RPMI8226 (cell line): ENCODE measurements at regions not wholly inside any gene's neighbourhood (a gene's known extent, or its start where the extent isn't known, plus 50 kb on each side); places are given as distances from the start of the nearest gene placed in this dataset.
"Not testable (repeated sequence)": the region's sequence is repeated elsewhere in the genome, so short reads cannot be mapped to it uniquely, and the experiment has no call there.

Experiments used
- DNase-seq: peaks from one replicate; pipeline ENCODE4 v3.0.0-alpha.2; 2015

DNA sequence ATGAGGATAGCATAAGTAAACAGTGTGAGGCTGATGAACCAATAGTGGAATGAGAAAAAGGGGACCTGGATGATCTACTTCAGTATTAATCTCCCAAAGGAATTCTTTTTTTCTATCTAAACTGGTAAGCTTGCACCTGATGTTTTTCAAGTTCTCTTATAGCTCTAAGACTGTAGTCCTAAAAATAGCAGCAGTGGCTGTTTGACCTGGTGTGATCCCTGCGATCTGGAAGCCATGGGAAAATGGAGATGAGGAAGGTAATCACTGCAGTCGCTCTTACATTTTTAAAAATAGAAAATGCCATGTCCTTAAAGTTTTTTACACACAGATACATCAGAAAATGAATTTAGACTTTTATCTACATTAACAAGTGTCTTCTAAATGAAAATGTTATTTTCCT, 926.4 kb upstream of the SLC35B3 start:
- DNase-seq, result peak; percentile 29

- no peak for DNase-seq
These were observed 925.5 kb upstream of the SLC35B3 start for GRCh38 chr6:9360881-9361280.

DNA sequence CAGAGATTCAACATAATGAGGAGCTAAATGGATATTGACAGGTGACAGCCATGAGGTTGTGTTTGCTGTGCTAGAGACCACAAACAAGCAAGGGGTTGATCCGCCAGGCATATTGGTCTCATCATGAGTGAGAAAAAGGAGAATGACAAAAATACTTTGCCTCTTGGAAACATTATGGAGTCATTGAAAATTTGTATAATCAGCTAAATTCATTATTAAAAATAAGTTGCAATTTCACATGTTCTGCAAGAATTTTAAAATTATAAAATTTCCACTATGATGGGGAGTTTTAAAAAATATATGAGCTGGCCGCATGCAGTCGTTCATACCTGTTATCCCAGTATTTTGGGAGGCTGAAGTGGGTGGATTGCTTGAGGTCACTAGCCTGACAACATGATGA, 912.3 kb upstream of the SLC35B3 start:
- DNase-seq, result no peak

DNA sequence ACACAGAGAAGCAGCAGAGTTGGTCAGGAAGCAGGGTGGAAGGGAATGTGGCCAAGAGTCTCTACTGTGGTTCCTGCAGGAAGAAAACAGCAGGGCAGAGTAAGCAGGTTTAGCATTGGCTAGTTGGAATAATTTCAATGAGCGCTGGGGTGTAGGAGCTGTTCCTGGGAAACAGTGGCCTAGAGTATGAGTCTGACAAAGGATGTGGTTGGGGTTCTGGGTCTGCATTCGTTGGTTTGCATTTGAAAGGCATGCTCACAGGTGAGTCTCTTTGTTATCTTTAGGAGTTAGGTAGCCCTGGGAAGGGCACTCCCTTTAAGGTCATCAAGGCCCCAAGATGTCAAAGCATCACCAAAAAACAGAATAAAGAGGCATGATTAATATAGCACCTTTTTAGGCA, 911.6 kb upstream of the SLC35B3 start:
- no peak for DNase-seq

- DNase-seq, result no peak
These were observed 900.1 kb upstream of the SLC35B3 start for GRCh38 chr6:9335431-9335830.

GRCh38 chr6:9334979-9335378, 899.6 kb upstream of the SLC35B3 start:
- no peak for DNase-seq

- DNase-seq, result peak; percentile 65
These were observed 897.0 kb upstream of the SLC35B3 start for GRCh38 chr6:9332241-9332780.

- DNase-seq, result no peak
These were observed 881.5 kb upstream of the SLC35B3 start for GRCh38 chr6:9316831-9317230.

DNA sequence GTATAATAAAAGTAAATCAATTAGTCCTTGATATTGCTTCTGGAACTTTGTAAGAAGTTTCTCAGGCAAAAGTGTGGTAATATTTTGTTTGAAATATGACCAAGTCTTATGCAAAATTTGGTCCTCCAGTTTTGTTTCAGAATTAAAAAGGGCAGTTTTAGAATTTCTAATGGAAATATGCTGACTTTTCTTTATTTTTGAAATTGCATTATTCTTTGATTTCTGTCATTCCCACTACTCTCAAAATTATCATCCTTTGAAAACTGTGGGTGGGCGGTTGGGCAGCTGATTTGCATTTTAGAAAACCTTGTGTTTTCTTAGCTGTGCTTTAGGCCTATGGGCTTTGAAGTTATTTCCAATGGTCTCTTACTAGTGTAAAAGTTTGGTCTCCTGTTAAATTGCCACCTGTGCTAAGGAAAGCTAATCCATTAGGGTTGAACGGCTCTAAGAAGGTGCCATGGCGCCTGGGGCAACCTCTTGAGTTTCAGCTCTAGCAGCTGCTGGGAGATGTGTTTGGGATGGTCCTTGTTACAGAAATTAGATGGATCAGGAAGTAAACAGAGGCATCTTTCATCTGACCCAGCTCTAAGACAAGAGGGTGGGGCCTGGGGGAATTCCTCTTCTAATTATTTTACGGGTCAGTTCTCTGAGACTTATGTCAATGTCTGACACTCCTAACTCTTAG, 880.8 kb upstream of the SLC35B3 start:
- DNase-seq, result no peak

GRCh38 chr6:9308284-9308683, 872.9 kb upstream of the SLC35B3 start:
- no peak for DNase-seq

- DNase-seq, result no peak
These were observed 872.4 kb upstream of the SLC35B3 start for GRCh38 chr6:9307786-9308185.

GRCh38 chr6:9307187-9307586, 871.8 kb upstream of the SLC35B3 start:
- no peak for DNase-seq

DNA sequence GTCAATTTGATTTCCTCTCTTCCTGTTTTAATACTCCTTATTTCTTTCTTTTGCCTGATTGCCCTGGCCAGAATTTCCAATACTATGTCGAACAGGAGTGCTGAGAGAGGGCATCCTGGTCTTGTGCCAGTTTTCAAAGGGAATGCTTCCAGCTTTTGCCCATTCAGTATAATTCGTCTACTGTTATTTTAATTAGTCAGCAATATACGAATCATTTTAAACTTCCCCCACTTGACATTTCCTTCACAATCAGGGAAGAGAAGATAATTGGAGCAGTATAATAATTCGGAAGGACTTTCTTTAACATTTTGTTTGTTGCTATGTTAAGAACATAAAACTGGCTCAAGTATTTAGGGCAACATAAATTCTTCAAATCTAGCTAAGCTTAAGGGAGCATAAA, 860.3 kb upstream of the SLC35B3 start:
- no peak for DNase-seq

DNA sequence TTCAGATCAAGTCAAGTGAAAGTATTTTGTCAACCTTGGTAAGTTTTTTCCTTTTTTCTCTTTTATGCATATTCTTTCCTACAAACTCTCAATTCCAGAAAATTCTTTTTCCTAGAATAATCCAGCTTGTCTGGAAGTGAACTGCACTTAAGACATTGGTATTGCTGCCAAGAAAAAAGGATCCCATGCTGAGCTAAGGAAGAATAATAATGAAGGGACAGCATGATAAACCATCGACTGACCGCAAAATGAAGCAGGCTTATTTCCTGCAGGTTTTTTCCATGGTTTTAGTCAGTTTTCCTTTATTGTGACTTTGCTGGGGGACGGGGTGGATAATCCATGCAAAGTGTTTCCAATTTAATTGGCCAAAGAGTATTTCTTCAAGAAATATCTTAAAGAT, 857.6 kb upstream of the SLC35B3 start:
- DNase-seq, result no peak

DNA sequence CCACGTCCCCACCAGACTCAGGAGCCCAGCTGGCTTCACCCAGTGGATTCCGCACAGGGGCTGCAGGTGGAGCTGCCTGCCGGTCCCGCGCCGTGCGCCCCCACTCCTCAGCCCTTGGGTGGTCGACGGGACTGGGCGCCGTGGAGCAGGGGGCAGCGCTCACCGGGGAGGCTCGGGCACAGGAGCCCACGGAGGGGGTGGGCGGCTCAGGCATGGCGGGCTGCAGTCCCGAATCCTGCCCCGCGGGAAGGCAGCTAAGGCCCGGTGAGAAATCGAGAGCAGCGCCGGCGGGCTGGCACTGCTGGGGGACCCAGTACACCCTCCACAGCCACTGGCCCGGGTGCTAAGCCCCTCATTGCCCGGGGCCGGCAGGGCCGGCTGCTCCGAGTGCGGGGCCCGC, 855.0 kb upstream of the SLC35B3 start:
- DNase-seq, result not testable (repeated sequence)

DNA sequence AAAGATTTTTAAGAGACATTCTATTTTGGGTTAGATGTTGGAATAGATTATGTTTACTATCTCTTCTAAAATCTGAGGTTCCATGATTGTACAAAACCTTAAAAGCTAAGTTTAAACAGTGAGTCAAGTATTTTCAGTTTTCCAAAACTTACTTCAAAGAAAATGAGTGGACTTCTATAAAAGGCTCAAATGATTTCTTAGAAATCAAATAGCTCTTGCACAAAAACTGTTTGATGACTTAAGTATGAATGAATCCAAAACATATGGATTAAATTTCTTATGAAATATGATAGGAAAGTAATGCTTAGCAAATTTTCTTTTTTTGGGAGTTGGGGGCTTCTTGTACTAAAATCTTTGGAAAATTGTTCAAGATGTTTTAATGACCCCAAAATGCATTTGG, 837.3 kb upstream of the SLC35B3 start:
- DNase-seq, result no peak

- no peak for DNase-seq
These were observed 831.4 kb upstream of the SLC35B3 start for GRCh38 chr6:9266741-9267140.

- DNase-seq, result no peak
These were observed 821.9 kb upstream of the SLC35B3 start for GRCh38 chr6:9257215-9257614.

- DNase-seq, result no peak
These were observed 818.9 kb upstream of the SLC35B3 start for GRCh38 chr6:9254251-9254650.

GRCh38 chr6:9252799-9253198, 817.5 kb upstream of the SLC35B3 start:
- DNase-seq, result no peak

GRCh38 chr6:9250852-9251251, 815.5 kb upstream of the SLC35B3 start:
- peak; percentile 59 for DNase-seq

GRCh38 chr6:9248133-9248532, 812.8 kb upstream of the SLC35B3 start:
- DNase-seq, result no peak

GRCh38 chr6:9240861-9241260, 805.5 kb upstream of the SLC35B3 start:
- DNase-seq, result no peak

GRCh38 chr6:9236443-9236842, 801.1 kb upstream of the SLC35B3 start:
- DNase-seq, result no peak

GRCh38 chr6:9233686-9234085, 798.3 kb upstream of the SLC35B3 start:
- no peak for DNase-seq
